ENCODE measurements at regions not wholly inside any gene's neighbourhood (a gene's known extent, or its start where the extent isn't known, plus 50 kb on each side); places are given as distances from the start of the nearest gene placed in this dataset.

GRCh38 chr17:77725846-77726245, 232.7 kb upstream of the TNRC6C start:
- DNase-seq (ENCODE audit: low read depth): no peak

- DNase-seq (ENCODE audit: low read depth): no peak
Observed at GRCh38 chr17:77726549-77727006, 231.9 kb upstream of the TNRC6C start.

- DNase-seq (ENCODE audit: low read depth): no peak
Observed at GRCh38 chr17:77727037-77727615, 231.4 kb upstream of the TNRC6C start.

GRCh38 chr17:77728474-77728795, 230.1 kb upstream of the TNRC6C start:
- no peak for DNase-seq (ENCODE audit: low read depth)

- DNase-seq (ENCODE audit: low read depth): no peak
Observed at GRCh38 chr17:77728871-77729270, 229.6 kb upstream of the TNRC6C start.

GRCh38 chr17:77729587-77729986, 228.9 kb upstream of the TNRC6C start:
- DNase-seq (ENCODE audit: low read depth): no peak

GRCh38 chr17:77730376-77730775, 228.1 kb upstream of the TNRC6C start:
- DNase-seq (ENCODE audit: low read depth): no peak

- DNase-seq (ENCODE audit: low read depth): no peak
Observed at GRCh38 chr17:77733576-77734296, 224.8 kb upstream of the TNRC6C start.

GRCh38 chr17:77734371-77735080, 224.0 kb upstream of the TNRC6C start:
- DNase-seq (ENCODE audit: low read depth): no peak

GRCh38 chr17:77735081-77735565, 223.4 kb upstream of the TNRC6C start:
- DNase-seq (ENCODE audit: low read depth): no peak

- DNase-seq (ENCODE audit: low read depth): no peak
Observed at GRCh38 chr17:77735566-77736198, 222.8 kb upstream of the TNRC6C start.

GRCh38 chr17:77736199-77736585, 222.3 kb upstream of the TNRC6C start:
- DNase-seq (ENCODE audit: low read depth): no peak

- DNase-seq (ENCODE audit: low read depth): no peak
Observed at GRCh38 chr17:77736721-77737120, 221.8 kb upstream of the TNRC6C start.

GRCh38 chr17:77737442-77738265, 220.8 kb upstream of the TNRC6C start:
- DNase-seq (ENCODE audit: low read depth): no peak

GRCh38 chr17:77738751-77739531, 219.6 kb upstream of the TNRC6C start:
- DNase-seq (ENCODE audit: low read depth): no peak

- no peak for DNase-seq (ENCODE audit: low read depth)
Observed at GRCh38 chr17:77740481-77740880, 218.0 kb upstream of the TNRC6C start.

- DNase-seq (ENCODE audit: low read depth): peak; percentile 18
Observed at GRCh38 chr17:77741109-77741508, 217.4 kb upstream of the TNRC6C start.

GRCh38 chr17:77742579-77742978, 215.9 kb upstream of the TNRC6C start:
- DNase-seq (ENCODE audit: low read depth): no peak

- DNase-seq (ENCODE audit: low read depth): no peak
Observed at GRCh38 chr17:77744066-77744988, 214.2 kb upstream of the TNRC6C start.

- no peak for DNase-seq (ENCODE audit: low read depth)
Observed at GRCh38 chr17:77745702-77746101, 212.8 kb upstream of the TNRC6C start.

All from activated T-cell treated with anti-CD3 and anti-CD28 coated beads for 48 hours (primary cell).